NB4 (cell line): ENCODE measurements at regions not wholly inside any gene's neighbourhood (a gene's known extent, or its start where the extent isn't known, plus 50 kb on each side); places are given as distances from the start of the nearest gene placed in this dataset.

Experiments used
- DNase-seq: peaks from one replicate; pipeline ENCODE4 v3.0.0; 2010; ENCODE audit warnings: low read depth
- H3K4me3 ChIP-seq: one replicate; pipeline ENCODE4 v1.5.1; 2011; ENCODE audit warnings: mild to moderate bottlenecking, low read depth, low read length, moderate library complexity
- MAX ChIP-seq: IDR thresholded peaks from 2 replicates; pipeline ENCODE4 v1.6.1; 2011; ENCODE audit warnings: low read depth, low read length
- MYC ChIP-seq: IDR thresholded peaks from 2 replicates; pipeline ENCODE4 v1.6.1; 2011; ENCODE audit warnings: low read depth, low read length
- POLR2A ChIP-seq: IDR thresholded peaks from 2 replicates; pipeline ENCODE4 v1.6.1; 2011; ENCODE audit warnings: mild to moderate bottlenecking; ENCODE audit not compliant: insufficient read length; ENCODE audit errors: extremely low read depth
- TF ChIP-seq, protein P1 (sequence below): IDR thresholded peaks from one replicate; pipeline ENCODE4 v1.5.1; 2012; ENCODE audit warnings: low read depth, low read length

DNA sequence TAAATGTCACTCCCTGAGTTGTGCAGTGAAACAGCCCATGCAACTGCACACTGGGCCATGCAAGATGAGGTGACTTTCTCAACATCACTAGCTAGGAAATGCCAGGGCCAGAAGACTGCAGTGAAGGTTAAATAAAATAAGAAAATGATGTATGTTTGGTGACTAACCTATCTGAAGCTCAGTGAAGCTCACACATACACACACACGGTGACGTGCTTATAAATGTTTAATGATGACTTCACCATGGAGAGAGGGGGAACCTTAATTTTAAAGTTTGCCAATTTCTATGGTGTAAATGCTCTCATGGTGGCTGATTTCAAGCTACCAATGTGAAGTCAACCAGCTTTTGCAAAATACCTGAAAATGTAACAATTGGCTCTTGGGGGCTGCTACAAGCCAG is 166.4 kb downstream of the MAF start:
- no peak for TF ChIP-seq MAX
- TF ChIP-seq MYC = no peak
- TF ChIP-seq, protein P1, sequence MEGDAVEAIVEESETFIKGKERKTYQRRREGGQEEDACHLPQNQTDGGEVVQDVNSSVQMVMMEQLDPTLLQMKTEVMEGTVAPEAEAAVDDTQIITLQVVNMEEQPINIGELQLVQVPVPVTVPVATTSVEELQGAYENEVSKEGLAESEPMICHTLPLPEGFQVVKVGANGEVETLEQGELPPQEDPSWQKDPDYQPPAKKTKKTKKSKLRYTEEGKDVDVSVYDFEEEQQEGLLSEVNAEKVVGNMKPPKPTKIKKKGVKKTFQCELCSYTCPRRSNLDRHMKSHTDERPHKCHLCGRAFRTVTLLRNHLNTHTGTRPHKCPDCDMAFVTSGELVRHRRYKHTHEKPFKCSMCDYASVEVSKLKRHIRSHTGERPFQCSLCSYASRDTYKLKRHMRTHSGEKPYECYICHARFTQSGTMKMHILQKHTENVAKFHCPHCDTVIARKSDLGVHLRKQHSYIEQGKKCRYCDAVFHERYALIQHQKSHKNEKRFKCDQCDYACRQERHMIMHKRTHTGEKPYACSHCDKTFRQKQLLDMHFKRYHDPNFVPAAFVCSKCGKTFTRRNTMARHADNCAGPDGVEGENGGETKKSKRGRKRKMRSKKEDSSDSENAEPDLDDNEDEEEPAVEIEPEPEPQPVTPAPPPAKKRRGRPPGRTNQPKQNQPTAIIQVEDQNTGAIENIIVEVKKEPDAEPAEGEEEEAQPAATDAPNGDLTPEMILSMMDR = no peak
- TF ChIP-seq POLR2A = no peak
- H3K4me3 ChIP-seq = no peak overlapping the region
- DNase-seq = no peak

DNA sequence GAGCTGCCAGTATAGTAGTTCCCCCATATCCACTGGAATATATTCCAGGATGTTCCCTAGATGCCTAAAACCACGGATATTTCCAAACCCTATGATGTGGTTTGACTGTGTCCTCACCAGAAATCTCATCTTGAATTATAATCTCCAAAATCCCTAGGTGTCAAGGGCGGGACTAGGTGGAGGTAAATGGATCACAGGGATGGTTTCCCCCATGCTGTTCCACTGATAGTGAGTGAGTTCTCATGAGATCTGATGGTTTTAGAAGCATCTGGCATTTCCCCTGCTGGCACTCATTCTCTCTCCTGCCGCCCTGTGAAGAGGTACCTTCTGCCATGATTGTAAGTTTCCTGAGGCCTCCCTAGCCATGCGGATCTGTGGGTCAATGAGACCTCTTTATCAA is 168.6 kb downstream of the MAF start:
- TF ChIP-seq MAX = no peak
- no peak for TF ChIP-seq MYC
- no peak for TF ChIP-seq POLR2A
- TF ChIP-seq, protein P1 = no peak
- DNase-seq = no peak

GRCh38 chr16:79430191-79430678 is 170.3 kb downstream of the MAF start:
- no peak for DNase-seq
- TF ChIP-seq POLR2A = no peak
- no peak for TF ChIP-seq MYC
- TF ChIP-seq MAX = no peak
- TF ChIP-seq, protein P1 = no peak
- H3K4me3 ChIP-seq = no peak overlapping the region

More for the DNA sequence above, 168.6 kb downstream of the MAF start:
- no peak overlapping the region for H3K4me3 ChIP-seq

- TF ChIP-seq, protein P1 = no peak
- TF ChIP-seq POLR2A (no peak), MYC (no peak), MAX (no peak)
- DNase-seq = peak; percentile 7
- H3K4me3 ChIP-seq = no peak overlapping the region
Observed at GRCh38 chr16:79429381-79430190, 171.0 kb downstream of the MAF start.

DNA sequence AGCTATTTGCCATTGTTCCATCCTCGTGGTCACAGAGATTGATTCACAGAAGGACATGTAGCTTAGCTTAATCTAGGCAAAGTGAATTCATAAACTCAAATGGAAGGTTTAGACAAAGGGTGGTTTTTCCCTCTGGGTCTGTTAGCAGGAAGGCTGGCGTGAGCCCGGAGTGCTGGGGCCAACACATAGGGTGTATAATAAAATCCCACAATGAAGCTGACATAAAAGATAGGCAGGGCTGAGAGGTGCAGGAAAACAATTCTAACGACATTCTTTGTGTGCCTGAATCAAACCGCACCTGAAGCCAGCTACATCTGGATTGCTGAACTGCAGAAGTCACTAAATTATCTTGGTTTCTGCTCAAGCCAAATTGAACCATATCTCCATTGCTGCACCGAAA is 173.9 kb downstream of the MAF start:
- H3K4me3 ChIP-seq = no peak overlapping the region
- TF ChIP-seq POLR2A = no peak
- no peak for TF ChIP-seq MYC
- no peak for TF ChIP-seq MAX
- TF ChIP-seq, protein P1 = no peak
- DNase-seq = no peak
